GM12878 (cell line): ENCODE measurements at regions not wholly inside any gene's neighbourhood (a gene's known extent, or its start where the extent isn't known, plus 50 kb on each side); places are given as distances from the start of the nearest gene placed in this dataset.
"Not testable (repeated sequence)": the region's sequence is repeated elsewhere in the genome, so short reads cannot be mapped to it uniquely, and the experiment has no call there.

ENCODE experiments used
- ATAC-seq: fragments of 200-7000 bp; cut with Tn5 transposase; 3 replicates; pipeline ENCODE4 v1.9.1; 2020; ENCODE audit warnings: mild to moderate bottlenecking, moderate library complexity
- BruUV-seq: library from RNA; stranded (reverse); fragments of 400-500 nt; replicated peaks from 2 replicates; lab custom pipeline; 2021; lab: Mats Ljungman, UMichigan
- CTCF ChIA-PET: fragments of 300-600 bp; sonication (Branson Sonifier 250); formaldehyde crosslinking; extraction: SDS; loops from one replicate; lab custom pipeline; 2021; ENCODE audit warnings: inconsistent platforms; lab: Yijun Ruan, JAX
- POLR2A ChIA-PET: fragments of 350-600 bp; formaldehyde crosslinking; extraction: SDS; loops from one replicate; lab custom pipeline; 2021; ENCODE audit warnings: inconsistent platforms; lab: Charles Lee
- RAD21 ChIA-PET: fragments of 300-600 bp; sonication (Branson Sonifier 250); formaldehyde crosslinking; loops from one replicate; lab custom pipeline; 2023; ENCODE audit warnings: antibody characterized with exemption; ENCODE audit not compliant: unreplicated experiment; lab: Charles Lee
- SMC1A ChIA-PET: fragments of 300-600 bp; sonication (Branson Sonifier 250); formaldehyde crosslinking; loops from one replicate; lab custom pipeline; 2023; ENCODE audit not compliant: unreplicated experiment, uncharacterized antibody; lab: Charles Lee
- DNase-seq: peaks from one replicate; pipeline ENCODE4 v3.0.0-alpha.2; 2011; ENCODE audit warnings: low read depth, low spot score
- FAIRE-seq: peaks from 3 replicates; lab custom pipeline; 2011; peaks lifted over from hg19 to GRCh38; lab: Jason Lieb, UNC
- H2AFZ ChIP-seq: 2 replicates; pipeline ENCODE4 v1.6.0; 2011; ENCODE audit warnings: low read depth, low read length, control low read depth; ENCODE audit not compliant: control insufficient read depth
- H3K27ac ChIP-seq: 2 replicates; pipeline ENCODE4 v1.5.1; 2011; ENCODE audit warnings: control low read depth; ENCODE audit not compliant: control insufficient read depth, insufficient read depth
- H3K27me3 ChIP-seq, 2 experiments: replicated peaks in 1 of 2; 2 replicates each; pipeline versions ENCODE4 v1.6.0 to v1.6.1; 2011; ENCODE audit warnings: low read length in 1 of 2; ENCODE audit not compliant: control insufficient read depth in 2 of 2, insufficient read depth in 2 of 2
- H3K36me3 ChIP-seq, 2 experiments: 2 replicates each; pipeline ENCODE4 v1.5.1; 2011; ENCODE audit warnings: low read length in 1 of 2; ENCODE audit not compliant: control insufficient read depth in 2 of 2, insufficient read depth in 2 of 2
- H3K4me1 ChIP-seq: 2 replicates; pipeline ENCODE4 v1.6.1; 2011; ENCODE audit warnings: mild to moderate bottlenecking, low read length, moderate library complexity, mixed read lengths; ENCODE audit not compliant: control insufficient read depth, insufficient read depth
- H3K4me2 ChIP-seq: 2 replicates; pipeline ENCODE4 v1.6.0; 2011; ENCODE audit warnings: control low read depth; ENCODE audit not compliant: control insufficient read depth, insufficient read depth
- H3K4me3 ChIP-seq: fragments of 200-600 bp; sonication (generic); 2 replicates; pipeline ENCODE4 v1.5.1; 2016
- H3K79me2 ChIP-seq: 2 replicates; pipeline ENCODE4 v1.6.0; 2011; ENCODE audit warnings: low read length; ENCODE audit not compliant: control insufficient read depth, insufficient read depth
- H3K9ac ChIP-seq: 2 replicates; pipeline ENCODE4 v1.8.0; 2011; ENCODE audit warnings: low read length, control low read depth, mixed read lengths; ENCODE audit not compliant: control insufficient read depth, insufficient read depth
- H3K9me3 ChIP-seq: replicated peaks from 3 replicates; pipeline ENCODE4 v1.5.1; 2011; ENCODE audit warnings: mild to moderate bottlenecking, low read length; ENCODE audit not compliant: control insufficient read depth, insufficient read depth
- H4K20me1 ChIP-seq: 2 replicates; pipeline ENCODE4 v1.6.0; 2011; ENCODE audit not compliant: control insufficient read depth, insufficient read depth
- WGBS: methylation state at CpG from one replicate; pipeline ENCODE4 v1.1.6; 2016; ENCODE audit warnings: low lambda C conversion rate; ENCODE audit not compliant: insufficient replicate concordance, insufficient coverage; ENCODE audit errors: missing lambda C conversion rate; 5-methylcytosine and 5-hydroxymethylcytosine counted together
- in situ Hi-C: fragments of 300-500 bp; cut with MboI; formaldehyde crosslinking; loops from 9 replicates; pipeline ENCODE4 v1.14.3; 2018; ENCODE audit warnings: mixed read lengths
- intact Hi-C: fragments of 100-400 bp; cut with micrococcal nuclease; formaldehyde crosslinking; loops from one replicate; pipeline ENCODE4 v1.14.2; 2022; ENCODE audit not compliant: unreplicated experiment

GRCh38 chr2:111383311-111383710 is 262.6 kb downstream of the BCL2L11 start:
- H3K9ac ChIP-seq, H3K4me2 ChIP-seq, CTCF ChIA-PET, H3K9me3 ChIP-seq, ATAC-seq, H4K20me1 ChIP-seq, H2AFZ ChIP-seq, H3K27me3 ChIP-seq, H3K4me3 ChIP-seq, DNase-seq, H3K27ac ChIP-seq, intact Hi-C loops, in situ Hi-C loops, BruUV-seq, RAD21 ChIA-PET, H3K36me3 ChIP-seq, SMC1A ChIA-PET, H3K4me1 ChIP-seq, FAIRE-seq, POLR2A ChIA-PET, H3K79me2 ChIP-seq: not testable (repeated sequence)
- 70% methylated on average over 10 of the region's 12 CpGs for WGBS

GRCh38 chr2:111385226-111385957 is 264.7 kb downstream of the BCL2L11 start:
- H3K79me2 ChIP-seq, H3K9ac ChIP-seq, ATAC-seq, H2AFZ ChIP-seq, H3K27me3 ChIP-seq, DNase-seq, RAD21 ChIA-PET, CTCF ChIA-PET, BruUV-seq, H3K4me1 ChIP-seq, POLR2A ChIA-PET, H3K27ac ChIP-seq, H4K20me1 ChIP-seq, H3K4me2 ChIP-seq, SMC1A ChIA-PET, H3K36me3 ChIP-seq, intact Hi-C loops, H3K9me3 ChIP-seq, H3K4me3 ChIP-seq, in situ Hi-C loops, FAIRE-seq: not testable (repeated sequence)
- WGBS: 52% methylated on average over 7 of the region's 8 CpGs

- H2AFZ ChIP-seq, intact Hi-C loops, in situ Hi-C loops, H3K9me3 ChIP-seq, H3K4me1 ChIP-seq, H3K4me2 ChIP-seq, CTCF ChIA-PET, H4K20me1 ChIP-seq, BruUV-seq, H3K36me3 ChIP-seq, DNase-seq, POLR2A ChIA-PET, H3K27ac ChIP-seq, H3K4me3 ChIP-seq, FAIRE-seq, H3K9ac ChIP-seq, ATAC-seq, SMC1A ChIA-PET, RAD21 ChIA-PET, H3K79me2 ChIP-seq, H3K27me3 ChIP-seq: not testable (repeated sequence)
- 71% methylated on average over 1 of the region's 2 CpGs for WGBS
Measured at GRCh38 chr2:111390605-111391004, 269.9 kb downstream of the BCL2L11 start.

- H3K27me3 ChIP-seq, FAIRE-seq, in situ Hi-C loops, H3K9me3 ChIP-seq, H3K4me1 ChIP-seq, H3K4me3 ChIP-seq, RAD21 ChIA-PET, intact Hi-C loops, H4K20me1 ChIP-seq, BruUV-seq, H3K4me2 ChIP-seq, H3K79me2 ChIP-seq, CTCF ChIA-PET, H3K27ac ChIP-seq, ATAC-seq, POLR2A ChIA-PET, H2AFZ ChIP-seq, H3K36me3 ChIP-seq, SMC1A ChIA-PET, DNase-seq, H3K9ac ChIP-seq: not testable (repeated sequence)
- WGBS: 28% methylated on average over 6 of the region's 10 CpGs
Measured at GRCh38 chr2:111395350-111396128, 274.8 kb downstream of the BCL2L11 start.
